ENCODE measurements at regions not wholly inside any gene's neighbourhood (a gene's known extent, or its start where the extent isn't known, plus 50 kb on each side); places are given as distances from the start of the nearest gene placed in this dataset.

- Histone ChIP-seq H3K9me3 (ENCODE audit: control insufficient read depth, insufficient read depth, low read length) (no peaks in the 10 kb centered on the region), H3K4me3 (ENCODE audit: low read depth, low read length) (no peak overlapping the region), H3K4me1 (ENCODE audit: control insufficient read depth, insufficient read depth, low read length) (peaks cover 50% of the 10 kb centered on the region), H3K27me3 (ENCODE audit: control insufficient read depth, insufficient read depth, low read length) (no peaks in the 10 kb centered on the region), H3K36me3 (ENCODE audit: control insufficient read depth, insufficient read depth, low read length) (no peaks in the 10 kb centered on the region), H3K27ac (ENCODE audit: low read depth, low read length) (peak overlapping the region; percentile 17)
- peak in 1 of 6 donors; percentile 49 for DNase-seq (ENCODE audit: low read depth in 4 of 6, low spot score in 6 of 6)
- 50% methylated on average over 9 of the region's 14 CpGs for WGBS (ENCODE audit: insufficient coverage)
Measured at GRCh38 chr10:31754803-31755624, 173.6 kb downstream of the ARHGAP12 start.

- no peaks in the 10 kb centered on the region for H3K36me3 ChIP-seq (ENCODE audit: control insufficient read depth, insufficient read depth, low read length)
- peak overlapping the region; percentile 6 for H3K27ac ChIP-seq (ENCODE audit: low read depth, low read length)
- no peaks in the 10 kb centered on the region for H3K27me3 ChIP-seq (ENCODE audit: control insufficient read depth, insufficient read depth, low read length)
- H3K4me1 ChIP-seq (ENCODE audit: control insufficient read depth, insufficient read depth, low read length): peaks cover 56% of the 10 kb centered on the region
- WGBS (ENCODE audit: insufficient coverage): 99% methylated on average over 5 of the region's 6 CpGs
- no peaks in the 10 kb centered on the region for H3K9me3 ChIP-seq (ENCODE audit: control insufficient read depth, insufficient read depth, low read length)
- H3K4me3 ChIP-seq (ENCODE audit: low read depth, low read length): no peak overlapping the region
- no peak for DNase-seq (ENCODE audit: low read depth in 4 of 6, low spot score in 6 of 6)
Measured at GRCh38 chr10:31753681-31754080, 174.9 kb downstream of the ARHGAP12 start.

- H3K4me1 ChIP-seq (ENCODE audit: control insufficient read depth, insufficient read depth, low read length): peaks cover 46% of the 10 kb centered on the region
- H3K27me3 ChIP-seq (ENCODE audit: control insufficient read depth, insufficient read depth, low read length): no peaks in the 10 kb centered on the region
- no peak overlapping the region for H3K27ac ChIP-seq (ENCODE audit: low read depth, low read length)
- H3K9me3 ChIP-seq (ENCODE audit: control insufficient read depth, insufficient read depth, low read length): no peaks in the 10 kb centered on the region
- no peak for DNase-seq (ENCODE audit: low read depth in 4 of 6, low spot score in 6 of 6)
- WGBS (ENCODE audit: insufficient coverage): no CpG with 5 or more reads among the region's 1 CpG
- no peak overlapping the region for H3K4me3 ChIP-seq (ENCODE audit: low read depth, low read length)
- H3K36me3 ChIP-seq (ENCODE audit: control insufficient read depth, insufficient read depth, low read length): no peaks in the 10 kb centered on the region
Measured at GRCh38 chr10:31752170-31752569, 176.5 kb downstream of the ARHGAP12 start.

- Histone ChIP-seq H3K4me3 (ENCODE audit: low read depth, low read length) (no peak overlapping the region), H3K27ac (ENCODE audit: low read depth, low read length) (no peak overlapping the region), H3K36me3 (ENCODE audit: control insufficient read depth, insufficient read depth, low read length) (no peaks in the 10 kb centered on the region), H3K9me3 (ENCODE audit: control insufficient read depth, insufficient read depth, low read length) (no peaks in the 10 kb centered on the region), H3K27me3 (ENCODE audit: control insufficient read depth, insufficient read depth, low read length) (no peaks in the 10 kb centered on the region), H3K4me1 (ENCODE audit: control insufficient read depth, insufficient read depth, low read length) (peaks cover 45% of the 10 kb centered on the region)
- DNase-seq (ENCODE audit: low read depth in 4 of 6, low spot score in 6 of 6): no peak
- 79% methylated on average over 9 of the region's 9 CpGs for WGBS (ENCODE audit: insufficient coverage)
Measured at GRCh38 chr10:31751738-31752080, 176.9 kb downstream of the ARHGAP12 start.

GRCh38 chr10:31751051-31751737 is 177.4 kb downstream of the ARHGAP12 start:
- H3K9me3 ChIP-seq (ENCODE audit: control insufficient read depth, insufficient read depth, low read length): no peaks in the 10 kb centered on the region
- H3K4me1 ChIP-seq (ENCODE audit: control insufficient read depth, insufficient read depth, low read length): peaks cover 42% of the 10 kb centered on the region
- no peaks in the 10 kb centered on the region for H3K36me3 ChIP-seq (ENCODE audit: control insufficient read depth, insufficient read depth, low read length)
- peak in 1 of 6 donors; percentile 61 for DNase-seq (ENCODE audit: low read depth in 4 of 6, low spot score in 6 of 6)
- WGBS (ENCODE audit: insufficient coverage): 77% methylated on average over 7 of the region's 7 CpGs
- no peak overlapping the region for H3K4me3 ChIP-seq (ENCODE audit: low read depth, low read length)
- H3K27me3 ChIP-seq (ENCODE audit: control insufficient read depth, insufficient read depth, low read length): no peaks in the 10 kb centered on the region
- H3K27ac ChIP-seq (ENCODE audit: low read depth, low read length): peak overlapping the region; percentile 82

GRCh38 chr10:31749981-31750840 is 178.4 kb downstream of the ARHGAP12 start:
- 11% methylated on average over 19 of the region's 28 CpGs for WGBS (ENCODE audit: insufficient coverage)
- Histone ChIP-seq H3K4me1 (ENCODE audit: control insufficient read depth, insufficient read depth, low read length) (peaks cover 42% of the 10 kb centered on the region), H3K27ac (ENCODE audit: low read depth, low read length) (peak overlapping the region; percentile 82), H3K27me3 (ENCODE audit: control insufficient read depth, insufficient read depth, low read length) (no peaks in the 10 kb centered on the region), H3K4me3 (ENCODE audit: low read depth, low read length) (no peak overlapping the region), H3K9me3 (ENCODE audit: control insufficient read depth, insufficient read depth, low read length) (no peaks in the 10 kb centered on the region), H3K36me3 (ENCODE audit: control insufficient read depth, insufficient read depth, low read length) (no peaks in the 10 kb centered on the region)
- DNase-seq (ENCODE audit: low read depth in 4 of 6, low spot score in 6 of 6): peak in 5 of 6 donors; percentile 72 to 96 (median 90)

- 20% methylated on average over 12 of the region's 13 CpGs for WGBS (ENCODE audit: insufficient coverage)
- Histone ChIP-seq H3K27ac (ENCODE audit: low read depth, low read length) (peak overlapping the region; percentile 82), H3K9me3 (ENCODE audit: control insufficient read depth, insufficient read depth, low read length) (no peaks in the 10 kb centered on the region), H3K27me3 (ENCODE audit: control insufficient read depth, insufficient read depth, low read length) (no peaks in the 10 kb centered on the region), H3K4me1 (ENCODE audit: control insufficient read depth, insufficient read depth, low read length) (peaks cover 38% of the 10 kb centered on the region), H3K4me3 (ENCODE audit: low read depth, low read length) (no peak overlapping the region), H3K36me3 (ENCODE audit: control insufficient read depth, insufficient read depth, low read length) (no peaks in the 10 kb centered on the region)
- peak in 2 of 6 donors; percentile 69 to 70 for DNase-seq (ENCODE audit: low read depth in 4 of 6, low spot score in 6 of 6)
Measured at GRCh38 chr10:31749301-31749700, 179.3 kb downstream of the ARHGAP12 start.

GRCh38 chr10:31745612-31746376 is 182.8 kb downstream of the ARHGAP12 start:
- no peaks in the 10 kb centered on the region for H3K27me3 ChIP-seq (ENCODE audit: control insufficient read depth, insufficient read depth, low read length)
- H3K9me3 ChIP-seq (ENCODE audit: control insufficient read depth, insufficient read depth, low read length): no peaks in the 10 kb centered on the region
- H3K4me1 ChIP-seq (ENCODE audit: control insufficient read depth, insufficient read depth, low read length): peaks cover 27% of the 10 kb centered on the region
- no peaks in the 10 kb centered on the region for H3K36me3 ChIP-seq (ENCODE audit: control insufficient read depth, insufficient read depth, low read length)
- WGBS (ENCODE audit: insufficient coverage): 80% methylated on average over 8 of the region's 9 CpGs
- peak in 2 of 6 donors; percentile 15 to 16 for DNase-seq (ENCODE audit: low read depth in 4 of 6, low spot score in 6 of 6)
- H3K27ac ChIP-seq (ENCODE audit: low read depth, low read length): no peak overlapping the region
- H3K4me3 ChIP-seq (ENCODE audit: low read depth, low read length): no peak overlapping the region

GRCh38 chr10:31744025-31744424 is 184.6 kb downstream of the ARHGAP12 start:
- no CpG with 5 or more reads among the region's 1 CpG for WGBS (ENCODE audit: insufficient coverage)

More at GRCh38 chr10:31744025-31744424, 184.6 kb downstream of the ARHGAP12 start:
- Histone ChIP-seq H3K4me3 (ENCODE audit: low read depth, low read length) (no peak overlapping the region), H3K27ac (ENCODE audit: low read depth, low read length) (no peak overlapping the region), H3K27me3 (ENCODE audit: control insufficient read depth, insufficient read depth, low read length) (no peaks in the 10 kb centered on the region), H3K9me3 (ENCODE audit: control insufficient read depth, insufficient read depth, low read length) (no peaks in the 10 kb centered on the region), H3K4me1 (ENCODE audit: control insufficient read depth, insufficient read depth, low read length) (peaks cover 9% of the 10 kb centered on the region), H3K36me3 (ENCODE audit: control insufficient read depth, insufficient read depth, low read length) (no peaks in the 10 kb centered on the region)
- no peak for DNase-seq (ENCODE audit: low read depth in 4 of 6, low spot score in 6 of 6)
